ELR (cell line): ENCODE measurements at regions not wholly inside any gene's neighbourhood (a gene's known extent, or its start where the extent isn't known, plus 50 kb on each side); places are given as distances from the start of the nearest gene placed in this dataset.

ENCODE experiments used
- DNase-seq: peaks from one replicate; pipeline ENCODE4 v3.0.0-alpha.2; 2015; ENCODE audit warnings: low read depth

DNA sequence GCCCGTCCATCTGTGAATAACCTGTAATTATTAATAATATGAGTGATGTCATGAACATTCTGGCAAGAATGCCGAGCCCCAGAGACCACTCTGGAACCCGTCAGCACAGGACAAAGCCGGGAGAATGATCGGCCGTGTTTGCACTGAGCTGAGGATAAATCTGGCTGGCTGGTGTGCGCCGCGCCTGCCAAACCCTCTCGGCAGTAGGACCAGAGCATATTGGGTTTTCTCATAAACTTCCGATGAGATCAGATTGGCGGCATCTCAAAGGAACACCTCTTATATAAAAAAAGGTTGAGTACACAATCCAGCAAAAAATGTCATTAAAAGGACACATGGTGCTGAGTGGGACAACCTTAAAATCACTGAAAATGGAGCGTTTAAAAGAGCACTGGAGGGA lies 296.0 kb upstream of the MKI67 start:
- DNase-seq, result no peak

DNA sequence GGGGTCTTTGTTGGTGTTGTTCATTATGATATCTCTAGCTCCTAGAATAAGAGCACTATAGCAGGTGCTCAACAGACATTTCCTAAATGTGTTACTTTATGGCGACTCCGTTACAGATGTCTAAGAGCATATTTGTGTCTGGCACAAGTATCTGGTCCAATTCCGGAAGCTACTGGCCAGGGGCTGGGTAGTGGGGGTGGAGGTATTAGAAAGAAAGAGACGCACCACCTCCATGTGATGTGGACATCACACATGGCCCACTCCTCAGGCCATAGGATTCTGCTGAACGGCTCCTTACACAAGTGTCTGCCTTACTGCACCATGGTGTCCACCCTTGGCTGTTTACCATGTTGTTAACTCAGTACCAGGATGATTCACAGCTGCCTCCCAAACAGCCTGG lies 296.8 kb upstream of the MKI67 start:
- no peak for DNase-seq

DNA sequence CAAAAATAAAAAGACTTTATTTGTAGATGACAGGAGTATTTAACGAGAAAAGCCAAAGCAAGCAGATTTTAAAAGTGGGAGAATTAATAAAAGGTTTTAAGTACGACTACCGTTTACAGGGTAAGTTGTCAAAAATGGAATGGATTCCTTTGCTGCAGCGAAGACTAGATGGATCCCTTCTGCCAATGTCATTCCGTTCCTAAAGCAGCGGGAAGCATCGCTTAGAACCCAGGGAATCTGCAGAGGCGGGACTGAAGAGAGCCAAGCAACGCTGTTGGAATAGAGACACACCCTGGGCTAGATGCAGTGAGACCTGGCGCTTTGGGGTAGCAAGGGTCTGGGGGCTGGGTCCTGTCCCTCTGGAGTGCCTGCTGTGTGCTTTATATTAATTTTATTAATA lies 303.1 kb upstream of the MKI67 start:
- no peak for DNase-seq

DNA sequence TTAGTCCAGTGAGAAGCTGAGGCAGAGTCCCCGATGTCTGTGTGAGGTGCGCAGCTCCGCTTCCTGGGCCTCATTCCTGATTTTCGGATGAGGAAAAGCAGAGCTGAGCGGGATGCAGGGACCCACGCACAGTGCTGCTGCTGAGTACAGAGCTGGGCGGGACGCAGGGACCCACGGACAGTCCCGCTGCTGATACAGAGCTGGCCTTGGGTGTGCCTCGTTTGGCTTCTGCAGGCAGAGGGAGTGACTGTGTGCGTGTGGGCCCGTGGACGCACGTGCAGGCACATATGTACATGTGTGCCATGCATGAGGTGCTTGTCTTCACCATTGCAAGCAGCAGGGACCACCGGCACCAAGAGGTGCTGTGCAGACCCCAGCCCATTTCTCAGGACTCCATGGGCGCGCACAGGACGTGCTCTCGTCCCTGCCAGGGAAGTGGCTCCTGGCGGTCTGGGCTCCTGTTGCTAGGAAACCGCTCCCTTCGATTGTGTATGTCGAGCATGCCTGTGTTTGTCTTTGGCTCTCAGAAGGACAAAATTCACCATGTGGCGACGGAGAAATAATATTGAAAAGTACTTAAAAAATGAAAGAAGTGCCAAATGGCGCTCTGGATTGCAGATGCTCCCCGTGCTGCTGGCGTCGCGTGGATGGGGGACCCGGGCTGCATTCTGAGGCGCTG lies 303.8 kb upstream of the MKI67 start:
- DNase-seq, result no peak

DNA sequence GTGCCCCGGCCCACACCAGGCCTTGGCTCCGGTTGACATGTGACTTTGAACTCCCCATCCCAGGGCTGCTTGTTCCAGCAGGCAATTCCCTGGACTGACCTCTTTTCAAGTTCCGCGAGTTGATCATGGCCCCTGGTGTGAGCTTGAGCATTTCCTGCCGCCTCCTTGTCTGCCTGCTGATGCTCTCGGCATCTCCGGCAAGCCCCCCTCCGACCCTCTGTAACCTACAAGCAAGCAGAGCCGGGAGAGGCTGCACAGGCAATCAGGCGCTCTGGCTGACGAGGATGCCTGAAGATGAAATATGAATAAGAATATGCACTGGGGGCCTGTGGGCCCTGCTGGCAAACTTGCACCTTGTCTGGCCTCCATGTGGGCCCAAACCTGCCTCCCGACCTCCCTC lies 304.9 kb upstream of the MKI67 start:
- no peak for DNase-seq

DNA sequence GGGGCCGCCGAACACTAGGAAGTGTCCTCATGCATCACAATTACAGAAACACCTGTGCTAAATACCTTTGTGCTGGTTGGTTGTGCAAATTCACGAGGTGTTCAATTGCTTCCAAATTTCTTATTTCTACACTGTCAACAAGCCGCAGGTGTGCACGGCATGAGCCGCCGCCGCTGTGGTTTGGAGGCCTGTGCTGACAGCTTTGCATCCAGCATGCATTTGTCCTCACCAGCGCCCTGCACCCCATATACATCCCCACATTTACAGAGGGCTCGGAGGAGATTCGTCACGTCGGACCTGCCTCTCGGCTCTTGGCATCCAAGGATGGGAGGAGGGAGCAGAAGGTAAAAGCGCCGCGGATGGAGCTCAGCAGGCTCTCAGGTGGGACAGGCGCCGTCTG lies 305.3 kb upstream of the MKI67 start:
- no peak for DNase-seq

DNA sequence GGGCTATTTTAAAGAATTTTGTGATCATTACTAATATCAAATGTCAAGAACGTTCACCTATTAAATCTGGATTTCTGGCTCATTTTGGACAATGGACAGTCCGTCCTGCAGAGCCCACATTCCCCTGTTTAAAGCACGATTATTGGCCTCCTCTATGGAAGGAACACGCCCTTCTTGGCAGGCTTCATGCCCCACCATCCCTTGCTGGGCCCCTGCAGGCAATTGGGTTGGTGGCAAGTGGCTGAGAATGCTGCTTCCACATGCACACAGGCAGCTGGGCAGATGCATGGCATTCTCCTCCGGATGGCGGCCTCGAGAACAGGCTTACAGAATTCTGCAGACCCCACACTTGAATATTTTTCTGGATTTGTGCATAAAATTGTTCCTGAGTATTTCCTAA lies 305.8 kb upstream of the MKI67 start:
- DNase-seq, result no peak

DNA sequence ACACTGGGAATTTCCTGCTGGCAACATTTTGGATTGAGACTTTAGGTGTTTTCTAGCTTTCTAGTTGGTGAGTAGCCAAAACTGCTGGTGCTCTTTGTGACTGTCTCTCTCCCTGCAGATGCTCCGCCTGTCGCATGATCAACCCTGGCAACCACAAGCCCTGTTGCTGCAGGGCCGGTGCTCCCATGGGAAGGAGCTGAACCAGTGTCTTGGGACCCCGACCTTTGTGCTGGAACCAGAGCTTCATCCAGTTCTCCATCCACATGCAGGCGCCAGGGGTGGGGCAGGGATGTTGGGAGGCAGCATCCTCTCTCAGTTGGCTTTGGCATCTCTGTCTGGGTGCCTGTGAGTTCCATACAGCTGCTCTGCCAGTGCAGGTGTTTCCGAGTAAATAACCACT lies 306.2 kb upstream of the MKI67 start:
- no peak for DNase-seq

DNA sequence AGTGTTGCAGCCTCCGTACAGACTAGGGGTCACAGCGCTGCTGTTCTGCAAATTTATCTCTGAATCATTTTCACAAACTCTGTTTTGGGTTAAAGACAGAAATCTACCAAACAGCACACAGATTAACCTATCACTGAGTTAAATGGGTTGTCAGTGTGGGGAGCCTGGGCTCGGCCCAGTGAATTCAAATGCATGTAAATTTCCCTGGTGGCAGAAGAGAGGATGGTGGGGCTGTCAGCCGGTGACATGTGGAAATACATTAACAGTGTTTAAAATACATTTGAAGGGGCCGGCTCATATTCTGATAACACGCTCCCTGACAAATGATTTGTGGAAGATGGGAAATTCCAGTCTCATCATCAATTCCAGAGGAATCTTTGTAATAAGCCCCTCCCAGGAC lies 309.6 kb upstream of the MKI67 start:
- no peak for DNase-seq

DNA sequence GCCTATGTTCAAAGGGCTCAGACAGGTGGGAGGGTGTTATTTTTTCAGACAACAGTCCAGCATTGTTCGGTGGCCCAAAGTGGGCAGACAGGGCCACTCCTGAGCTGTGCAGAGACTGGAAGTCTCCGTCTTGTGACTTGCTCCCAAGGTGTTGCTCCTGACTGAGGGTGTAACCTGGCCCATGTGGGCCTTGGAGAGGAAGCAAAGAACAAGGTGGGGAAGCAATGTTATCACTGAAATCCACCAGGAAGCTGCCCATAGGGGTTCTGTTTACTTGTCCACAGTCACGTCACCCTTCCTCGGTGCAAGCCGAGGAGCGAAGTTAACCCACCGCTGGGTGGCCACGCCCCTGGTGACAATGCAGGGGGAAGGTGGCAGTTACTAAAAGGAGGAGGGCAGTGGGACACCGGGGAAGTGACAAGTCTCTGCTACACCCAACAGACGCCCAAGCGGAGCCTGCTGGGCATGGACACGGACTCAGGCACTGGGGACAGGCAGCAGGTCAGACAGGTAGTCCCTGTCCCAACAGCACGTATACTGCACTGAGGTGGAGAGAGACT lies 311.6 kb upstream of the MKI67 start:
- DNase-seq, result no peak

DNA sequence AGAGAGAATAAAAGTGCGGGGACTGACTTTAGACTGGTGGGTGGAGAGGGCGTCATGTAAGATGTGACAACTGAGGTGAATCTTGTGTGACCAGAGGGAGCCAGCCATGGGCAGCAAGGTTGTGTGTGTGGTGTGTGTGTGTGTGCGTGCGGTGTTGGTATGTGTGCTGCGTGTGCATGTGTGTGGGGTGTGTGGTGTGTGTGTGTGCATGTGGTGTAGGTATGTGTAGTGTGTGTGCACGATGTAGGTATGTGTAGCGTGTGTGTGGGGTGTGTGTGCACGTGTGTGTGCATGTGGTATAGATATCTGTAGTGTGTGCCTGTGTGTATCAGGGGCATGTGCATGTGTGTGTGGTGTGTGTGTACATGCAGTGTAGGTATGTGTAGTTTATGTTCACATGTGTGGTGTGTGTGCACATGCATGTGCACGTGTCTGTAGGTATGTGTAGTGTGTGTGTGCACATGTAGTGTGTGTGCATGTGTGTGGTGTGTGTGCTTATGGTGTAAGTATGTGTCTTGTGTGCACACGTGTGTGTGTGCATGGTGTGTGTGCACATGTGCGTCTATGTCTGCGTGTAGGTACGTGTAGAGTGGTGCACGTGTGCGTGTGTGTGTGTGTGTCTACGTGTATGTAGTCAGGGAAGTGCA lies 312.3 kb upstream of the MKI67 start:
- DNase-seq, result no peak

DNA sequence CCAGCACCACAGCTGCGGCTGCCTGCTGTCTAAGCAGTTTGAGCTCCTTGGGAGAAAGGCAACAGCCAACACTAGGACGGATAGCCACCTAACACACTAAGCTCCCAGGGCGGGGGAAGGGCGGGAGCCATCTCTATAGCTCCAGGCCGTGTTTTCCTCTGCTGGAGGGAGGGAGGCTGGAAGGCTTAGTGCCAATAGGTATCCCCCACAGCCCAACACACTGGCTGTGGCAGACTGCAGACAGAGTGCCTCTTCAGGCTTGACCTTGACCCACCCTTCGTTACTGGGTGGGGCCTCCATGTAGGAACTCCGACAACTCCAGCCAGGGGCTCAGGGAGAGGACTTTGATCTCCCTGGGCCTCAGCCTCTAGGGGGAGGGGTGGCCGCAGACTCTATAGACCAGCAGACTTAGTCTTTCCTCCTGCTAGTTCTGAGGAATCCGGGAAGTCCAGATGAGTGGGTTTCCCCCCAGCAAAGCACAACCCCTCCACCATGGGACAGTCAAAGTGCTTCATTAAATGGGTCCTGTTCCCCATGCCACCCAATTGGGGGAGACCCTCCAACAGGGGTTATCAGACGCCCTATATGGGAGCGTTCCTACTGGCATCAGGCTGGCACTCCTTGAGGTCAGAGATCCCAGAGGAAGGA lies 314.4 kb upstream of the MKI67 start:
- no peak for DNase-seq

DNA sequence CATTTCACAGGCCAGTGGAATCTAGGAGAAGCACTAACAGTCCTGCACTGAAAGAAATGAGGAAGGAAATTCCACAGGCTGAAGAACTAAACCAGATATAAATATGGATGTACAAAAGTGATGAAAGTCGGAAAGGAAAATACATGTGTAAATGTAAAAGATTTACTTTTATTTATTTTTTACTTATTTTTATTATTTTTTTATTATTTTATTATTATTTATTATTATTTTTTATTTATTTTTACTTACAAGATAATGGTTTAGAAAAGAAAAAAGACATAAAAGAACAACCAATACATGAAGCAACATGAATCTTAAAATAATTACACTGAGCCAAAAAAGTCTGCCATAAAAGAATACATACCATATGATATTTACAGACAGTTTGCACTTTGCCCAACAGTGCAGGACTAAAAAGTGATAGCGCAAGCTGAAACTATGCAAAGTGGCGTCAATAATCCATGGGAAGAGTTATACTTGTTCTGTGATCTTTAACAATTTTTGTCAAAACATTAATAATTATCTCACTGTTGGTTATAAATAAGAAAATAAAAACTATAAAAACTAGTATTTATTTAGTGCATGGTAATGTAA lies 317.8 kb upstream of the MKI67 start:
- DNase-seq, result no peak

DNA sequence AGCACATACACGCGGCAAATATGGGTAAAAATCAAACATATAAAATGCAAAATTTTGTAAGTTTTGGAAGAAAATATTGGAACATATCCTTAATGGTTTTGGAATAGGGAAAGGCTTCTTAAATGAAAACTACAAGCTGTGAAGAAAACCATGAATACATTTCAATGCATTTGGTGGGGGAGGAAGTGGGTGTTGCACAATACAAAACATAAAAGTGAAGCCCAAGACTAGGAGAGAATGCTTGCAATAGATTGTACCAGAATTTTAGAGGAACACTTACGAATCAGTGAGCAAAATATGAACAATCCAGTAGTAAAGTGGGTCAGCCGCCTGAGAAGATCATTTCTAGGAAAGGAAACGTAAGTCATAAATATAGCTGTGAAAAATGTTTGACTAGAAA lies 322.6 kb upstream of the MKI67 start:
- DNase-seq, result no peak

DNA sequence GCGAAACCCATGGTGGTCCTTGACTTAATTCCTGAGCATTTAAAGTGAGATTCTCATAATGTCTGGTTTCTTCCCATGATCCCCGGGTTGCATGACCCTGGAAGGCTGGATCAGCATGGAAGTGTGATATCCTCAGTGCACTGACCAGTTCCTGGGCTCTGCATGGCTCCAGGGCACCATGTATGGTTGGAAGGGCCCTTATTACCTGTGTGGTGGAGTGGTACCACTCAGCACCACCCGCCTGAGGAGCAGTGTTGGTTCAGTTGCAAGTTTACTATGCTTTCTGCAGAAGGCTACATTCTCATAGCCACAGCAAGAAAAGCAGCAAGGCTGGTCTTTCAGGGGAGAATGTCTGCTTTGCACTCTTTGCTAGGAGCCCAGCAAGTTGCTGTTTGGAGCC lies 325.7 kb upstream of the MKI67 start:
- DNase-seq, result no peak

DNA sequence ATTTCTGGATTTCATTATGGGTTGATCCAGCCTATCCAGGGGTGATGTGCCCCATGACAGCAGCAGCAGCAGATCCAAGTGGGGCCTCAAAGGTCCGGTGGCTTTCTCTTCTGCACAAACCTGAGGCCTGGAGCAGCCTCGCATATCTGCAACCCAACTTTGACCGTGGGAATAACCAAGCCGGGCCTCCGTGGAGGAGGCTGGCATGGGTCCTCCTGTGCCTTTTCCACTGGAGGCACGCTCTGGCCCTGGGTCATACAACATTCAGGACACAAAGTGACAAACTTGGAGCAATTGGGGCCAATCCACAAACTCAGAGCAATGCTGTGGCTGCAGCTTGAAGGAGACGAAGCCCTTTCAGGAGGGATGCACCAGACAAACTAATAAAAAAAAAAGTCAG lies 330.0 kb upstream of the MKI67 start:
- no peak for DNase-seq

DNA sequence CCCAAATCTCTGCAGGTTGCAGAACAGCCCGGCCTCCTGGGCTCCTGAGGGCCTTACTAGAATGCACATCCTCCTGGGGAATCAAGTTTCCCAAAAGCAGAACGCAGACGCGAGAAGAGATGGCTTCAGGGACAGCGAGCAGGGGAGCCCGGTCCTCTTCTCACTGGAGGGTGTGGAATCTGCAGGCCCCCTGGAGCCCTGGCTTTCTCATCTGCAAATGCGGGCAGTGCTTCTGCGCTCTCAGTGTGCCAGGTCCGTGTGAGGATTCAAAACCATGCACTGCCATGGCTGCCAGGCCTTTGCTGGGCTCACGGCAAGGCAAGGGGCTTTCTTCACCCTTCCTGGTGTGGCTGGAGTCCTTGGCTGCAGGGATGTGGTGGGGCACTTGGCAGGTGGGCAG lies 330.9 kb upstream of the MKI67 start:
- DNase-seq, result no peak

DNA sequence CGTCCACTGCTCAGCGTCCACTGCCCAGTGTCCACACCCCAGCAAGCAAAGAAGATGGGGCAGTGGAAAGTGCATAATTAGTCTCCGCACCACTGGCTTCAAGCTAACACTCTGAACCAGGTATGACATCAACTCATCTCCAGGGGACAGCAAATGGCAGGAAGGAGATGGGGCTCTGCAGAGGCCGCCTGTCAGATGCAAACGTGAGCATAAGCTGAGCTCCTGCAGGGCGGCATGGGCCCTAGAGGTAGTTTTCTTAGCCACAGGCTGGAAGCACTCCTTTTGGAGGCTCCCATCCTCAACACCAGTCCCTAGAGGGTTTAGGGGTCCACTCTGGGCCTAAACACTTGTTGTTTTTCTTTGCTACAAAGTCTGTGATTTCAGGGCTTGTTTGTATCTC lies 335.8 kb upstream of the MKI67 start:
- DNase-seq, result no peak

DNA sequence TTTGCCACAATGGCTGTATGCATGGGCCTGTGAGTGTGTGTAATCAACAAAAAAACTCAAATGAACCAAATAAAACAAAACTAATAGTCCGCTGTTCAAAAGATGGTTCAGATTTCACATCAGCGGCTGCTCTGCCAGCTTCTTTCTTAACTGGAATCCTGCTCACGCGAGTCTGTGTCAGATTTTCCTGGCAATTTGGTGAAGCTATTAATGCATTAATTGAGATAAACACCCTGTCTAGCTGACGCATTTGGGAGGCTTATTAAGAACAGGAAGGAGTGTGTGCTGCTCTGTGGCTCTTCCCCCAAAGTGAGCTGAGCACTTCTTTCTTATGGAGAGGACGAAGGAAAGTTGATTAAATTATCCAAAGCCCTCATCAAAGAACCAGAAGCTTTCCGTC lies 336.6 kb upstream of the MKI67 start:
- DNase-seq, result no peak

DNA sequence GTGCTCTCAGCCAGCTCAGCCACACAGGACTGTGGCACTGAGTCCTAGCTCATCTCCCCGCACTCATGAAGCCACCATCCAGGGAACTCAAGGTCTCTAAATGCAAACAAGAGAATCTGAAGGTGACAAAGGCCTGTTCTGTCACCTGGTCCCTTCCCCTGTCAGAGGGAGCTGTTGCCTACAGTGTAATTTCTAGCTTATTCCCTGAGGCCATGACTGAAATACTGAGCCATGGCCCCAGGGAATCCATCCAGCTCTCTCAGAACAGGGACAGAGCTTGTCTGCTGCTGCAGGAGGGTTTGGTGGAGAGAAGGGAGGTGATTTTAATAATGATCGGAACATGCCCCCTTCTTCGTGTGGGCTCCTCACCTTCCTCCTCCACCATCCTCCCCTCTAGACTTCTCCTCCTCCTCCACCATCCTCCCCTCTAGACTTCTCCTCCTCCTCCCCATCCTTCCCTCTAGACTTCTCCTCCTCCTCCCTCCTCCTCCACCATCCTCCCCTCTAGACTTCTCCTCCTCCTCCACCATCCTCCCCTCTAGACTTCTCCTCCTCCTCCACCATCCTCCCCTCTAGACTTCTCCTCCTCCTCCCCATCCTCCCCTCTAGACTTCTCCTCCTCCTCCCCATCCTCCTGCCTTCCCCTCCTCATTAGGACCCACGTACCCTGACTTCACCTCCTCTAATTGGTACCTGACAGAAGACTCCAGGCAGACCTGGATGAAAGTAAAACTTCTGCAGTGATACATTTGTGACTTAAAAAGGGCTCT lies 338.0 kb upstream of the MKI67 start:
- DNase-seq, result peak; percentile 39

DNA sequence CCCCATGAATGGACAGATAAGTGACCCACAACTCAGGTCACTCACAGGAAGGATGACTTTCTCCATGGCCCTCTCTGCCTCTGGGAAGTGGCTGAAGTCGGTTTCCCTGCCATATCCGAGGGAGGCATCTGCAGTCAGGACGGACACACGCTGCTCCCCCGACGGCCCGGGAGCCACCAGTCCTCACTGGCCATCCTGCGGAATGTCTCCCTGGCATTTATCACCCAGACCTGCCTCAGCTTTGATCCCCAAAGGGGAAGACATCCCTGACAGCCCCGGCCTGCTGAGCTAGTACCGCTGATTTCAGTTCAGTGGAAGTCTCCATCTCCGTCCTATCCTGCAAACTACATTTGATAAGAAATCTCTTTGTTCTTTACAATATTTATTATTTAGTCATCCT lies 339.5 kb upstream of the MKI67 start:
- no peak for DNase-seq

DNA sequence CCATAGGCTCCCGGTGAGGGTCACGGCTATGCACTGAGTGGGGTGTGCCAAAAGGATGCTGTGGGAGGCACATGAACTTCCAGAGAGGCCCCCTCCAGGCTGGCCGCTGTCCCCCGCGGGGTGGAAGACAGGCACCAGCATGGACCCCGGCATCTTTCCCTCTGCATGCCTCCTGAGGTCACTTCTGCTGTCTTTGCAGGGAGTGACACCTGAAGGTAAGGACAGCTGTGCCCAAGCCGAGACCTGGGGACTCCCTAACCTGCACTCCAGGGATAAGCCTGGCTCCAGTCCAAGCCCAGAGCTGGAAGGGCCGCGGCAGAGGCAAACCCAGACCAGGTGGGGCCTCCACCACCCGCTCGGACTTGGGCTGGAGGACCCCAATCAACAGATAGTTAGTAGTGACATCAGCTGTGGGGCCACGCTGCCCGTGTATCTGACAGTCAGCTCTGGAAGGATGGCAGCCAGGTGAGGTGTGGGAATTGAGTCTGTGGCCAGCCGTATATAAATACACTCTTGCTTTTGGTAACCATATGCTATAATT lies 340.7 kb upstream of the MKI67 start:
- DNase-seq, result no peak
